Suppressor macrophage (primary cell): ENCODE measurements at regions not wholly inside any gene's neighbourhood (a gene's known extent, or its start where the extent isn't known, plus 50 kb on each side); places are given as distances from the start of the nearest gene placed in this dataset.

Experiments
- DNase-seq, 4 experiments: peaks; one replicate each; pipeline ENCODE4 v3.0.0-alpha.2; 2020 to 2022

DNA sequence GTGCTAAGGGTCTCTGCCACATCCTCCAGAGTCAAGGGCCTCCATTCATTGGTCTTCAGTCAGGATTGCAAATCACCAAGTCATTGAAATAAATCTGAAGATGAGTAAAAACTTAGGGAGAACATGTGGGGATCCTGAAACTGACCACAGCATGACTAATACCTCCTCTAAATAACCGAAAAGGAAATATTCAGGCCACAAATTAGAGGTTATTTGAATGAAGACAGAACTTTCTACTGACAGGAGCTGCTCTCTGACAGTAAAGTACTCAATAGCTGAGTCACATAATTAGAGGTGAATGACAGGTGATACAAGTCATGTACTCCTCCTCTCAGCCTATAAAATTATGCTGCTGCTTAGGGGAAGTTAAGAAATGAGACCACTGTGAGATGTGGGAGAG, 240.2 kb upstream of the F9 start:
- DNase-seq = peak in 2 of 4 experiments; percentile 6 to 11

DNA sequence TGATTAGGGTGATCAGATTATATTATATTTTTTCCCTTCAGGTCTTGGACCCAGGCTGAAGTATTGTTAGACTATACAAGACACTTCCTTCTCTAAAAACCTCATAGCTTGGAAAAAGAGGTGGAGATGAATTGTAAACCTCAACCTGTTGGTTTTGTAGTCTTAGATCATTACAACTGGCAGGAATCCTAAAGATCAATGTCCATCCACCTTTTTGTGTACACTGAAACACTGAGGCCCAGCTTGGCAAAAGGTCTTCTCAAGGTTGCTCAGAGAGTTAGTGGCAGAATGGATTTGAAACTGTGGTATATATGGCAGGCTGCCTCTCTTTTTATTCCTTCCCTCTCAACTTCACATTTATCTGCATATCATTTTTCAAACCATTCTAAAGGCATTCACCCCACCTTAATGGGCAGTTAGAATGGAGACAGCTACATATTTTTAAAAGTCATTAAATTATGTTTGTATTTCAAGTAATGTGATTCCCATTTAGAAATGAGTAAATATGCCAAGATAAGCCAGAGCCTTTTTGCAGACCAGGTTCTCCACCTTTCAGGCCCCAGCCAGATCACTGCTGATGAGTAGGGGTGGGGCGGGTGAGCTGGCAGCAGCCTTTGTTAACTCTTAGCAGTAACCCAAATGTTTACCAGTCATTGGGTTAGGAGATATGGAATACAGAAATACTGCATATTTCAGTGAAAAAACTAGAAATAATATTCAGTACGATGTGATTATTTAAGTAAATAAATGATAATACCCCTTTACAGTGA, 243.2 kb upstream of the F9 start:
- no peak for DNase-seq

DNA sequence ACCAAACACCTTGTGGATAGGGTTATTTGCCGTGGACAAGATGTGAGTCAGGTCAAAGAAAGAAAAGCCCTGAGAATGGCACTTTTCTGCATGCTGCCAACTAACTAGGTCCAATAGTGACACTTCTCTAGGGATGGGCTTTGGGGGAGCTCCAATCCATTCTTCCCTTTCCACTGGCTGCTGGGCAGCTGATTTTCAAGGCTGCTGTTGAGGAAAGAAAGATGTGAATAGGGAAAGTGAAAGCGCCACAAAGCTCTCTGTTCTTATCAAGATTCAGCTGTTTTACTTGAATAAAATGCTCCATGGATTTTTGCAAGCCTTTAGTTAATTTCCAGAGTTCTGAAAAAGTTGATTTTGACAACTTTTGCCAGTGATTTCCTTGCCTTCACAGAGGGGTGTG, 244.2 kb upstream of the F9 start:
- DNase-seq = no peak

DNA sequence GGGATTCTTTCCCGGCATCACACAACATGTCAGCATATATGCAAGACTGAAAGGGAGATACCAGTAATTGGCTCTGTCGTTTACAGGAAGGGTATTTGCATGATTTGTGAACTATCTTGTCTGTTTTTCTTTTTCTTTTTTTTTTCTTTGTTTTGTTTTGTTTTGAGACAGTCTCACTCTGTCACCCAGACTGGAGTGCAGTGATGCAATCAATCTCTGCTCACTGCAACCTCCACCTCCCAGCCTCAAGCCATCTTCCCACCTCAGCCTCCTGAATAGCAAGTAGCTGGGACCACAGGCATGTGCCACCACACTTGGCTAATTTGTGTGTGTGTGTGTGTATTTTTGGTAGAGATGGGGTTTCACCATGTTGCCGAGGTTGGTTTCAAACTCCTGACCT, 262.7 kb upstream of the F9 start:
- DNase-seq = no peak

DNA sequence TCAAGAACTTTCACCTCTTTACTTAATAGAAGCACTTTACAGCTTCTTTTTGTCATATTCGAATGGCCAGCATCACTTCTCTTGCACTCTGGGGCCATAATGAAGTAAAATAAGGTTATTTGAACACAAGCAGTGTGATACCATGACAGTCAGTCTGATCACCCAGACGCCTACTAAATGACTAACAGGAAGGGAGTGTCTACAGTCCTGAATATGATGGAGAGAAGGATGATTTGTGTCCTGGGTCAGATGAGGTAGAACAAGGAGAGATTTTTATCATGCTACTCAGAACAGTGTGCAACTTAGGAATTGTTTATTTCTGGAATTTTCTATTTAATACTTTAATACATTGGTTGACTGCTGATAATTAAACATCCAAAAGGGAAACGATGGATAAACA, 284.2 kb upstream of the F9 start:
- DNase-seq = no peak

DNA sequence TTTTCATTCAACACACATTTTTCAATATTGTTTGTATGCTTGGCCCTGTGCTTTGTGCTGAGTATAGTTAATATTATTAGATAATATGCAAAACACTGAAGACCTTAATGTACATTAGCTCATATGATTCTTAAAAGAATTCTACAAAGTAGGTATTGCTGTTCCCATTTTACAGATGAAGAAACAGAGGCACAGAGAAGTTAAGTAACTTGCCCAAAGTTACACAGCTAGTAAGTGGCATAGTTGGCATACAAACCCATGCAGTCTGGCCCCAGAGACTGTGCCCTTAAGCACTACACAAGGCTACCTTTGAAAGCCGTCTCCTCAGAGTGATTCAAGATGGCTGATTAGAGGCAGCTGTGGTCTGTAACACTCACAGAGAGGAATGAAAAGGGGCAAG, 293.4 kb upstream of the F9 start:
- no peak for DNase-seq

DNA sequence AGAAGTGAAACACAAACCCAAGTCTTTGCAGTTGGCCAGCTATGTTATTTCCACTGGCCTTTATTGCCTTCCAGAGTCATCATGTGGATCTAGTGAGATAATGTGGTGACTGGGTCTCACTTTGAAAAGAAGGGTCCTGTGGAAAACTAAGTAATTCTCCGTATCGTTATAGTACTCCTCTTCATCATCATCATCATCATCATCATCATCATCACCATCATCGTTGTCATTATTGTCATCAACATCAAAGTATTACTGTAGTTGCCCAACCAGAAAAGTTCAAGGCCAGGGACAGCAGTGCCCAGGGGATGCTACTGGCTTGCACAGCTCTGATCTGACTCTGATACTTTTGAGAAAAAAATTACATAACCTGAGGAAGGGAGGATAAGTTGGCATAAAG, 295.6 kb upstream of the F9 start:
- no peak for DNase-seq

DNA sequence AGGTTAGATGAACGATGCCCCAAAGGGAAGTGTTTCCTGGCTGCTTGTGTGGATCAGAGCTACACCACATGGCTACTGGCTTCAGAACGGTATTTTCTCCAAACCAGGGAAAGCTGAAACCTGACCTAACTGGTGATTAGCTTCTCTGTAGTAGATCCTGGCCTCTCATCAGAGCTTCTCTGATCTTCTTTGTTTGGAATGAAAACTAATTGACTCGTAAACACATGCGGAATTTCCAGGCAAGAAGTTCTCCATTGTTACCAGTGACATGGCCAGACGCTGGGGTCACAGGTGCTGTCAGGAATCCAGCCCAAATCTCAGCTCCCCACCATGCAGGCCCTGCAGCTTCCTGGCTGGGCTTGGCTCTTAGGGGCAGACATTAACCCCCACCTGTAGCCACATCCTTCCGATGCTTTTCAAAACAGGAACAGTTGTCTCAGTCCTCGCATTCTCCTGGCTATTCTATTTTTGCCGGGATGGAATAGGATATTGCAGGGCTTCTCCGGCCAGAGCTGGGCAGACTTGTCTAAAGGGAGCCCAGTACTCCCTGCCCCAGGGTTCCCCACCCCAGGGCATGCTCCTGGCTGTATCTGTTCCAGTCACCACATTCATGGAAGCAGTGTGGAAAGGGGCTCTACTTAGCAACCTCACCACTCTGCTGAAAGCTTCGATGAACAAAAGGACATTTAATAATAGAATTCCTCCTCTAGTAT, 305.4 kb upstream of the F9 start:
- DNase-seq = no peak

DNA sequence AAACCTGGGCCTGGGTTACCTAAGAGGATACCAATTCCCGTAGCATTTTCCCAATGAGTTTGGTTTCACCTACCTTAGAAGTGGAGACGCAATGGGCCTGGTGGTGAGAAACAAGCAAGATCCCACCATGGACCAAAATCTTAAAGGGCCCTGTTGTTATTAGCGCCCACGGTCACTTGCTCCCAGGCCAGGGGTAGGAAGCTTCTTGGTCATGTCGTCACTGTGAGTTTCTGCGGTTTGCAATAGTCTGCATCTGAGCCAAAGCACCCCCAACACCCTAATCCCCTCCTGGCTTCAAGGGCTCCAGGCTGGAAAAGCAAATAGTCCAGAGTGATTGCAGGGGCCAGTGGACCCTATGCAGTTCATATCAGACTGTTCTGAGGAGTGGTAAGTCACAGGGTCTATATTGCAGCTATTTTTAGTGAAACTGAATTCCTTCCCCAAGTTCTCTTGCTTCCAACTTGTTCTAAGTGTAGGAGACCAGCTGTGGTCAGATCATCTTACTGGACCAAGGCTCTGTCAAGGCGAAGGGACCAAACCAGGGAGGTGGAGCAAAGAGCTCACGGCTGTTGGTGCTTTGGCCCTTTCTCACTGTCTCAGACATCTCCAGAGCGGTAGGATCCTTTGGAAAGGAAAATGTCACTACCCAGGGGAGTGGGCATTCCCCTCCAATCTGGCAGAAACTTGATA, 307.9 kb upstream of the F9 start:
- no peak for DNase-seq

DNA sequence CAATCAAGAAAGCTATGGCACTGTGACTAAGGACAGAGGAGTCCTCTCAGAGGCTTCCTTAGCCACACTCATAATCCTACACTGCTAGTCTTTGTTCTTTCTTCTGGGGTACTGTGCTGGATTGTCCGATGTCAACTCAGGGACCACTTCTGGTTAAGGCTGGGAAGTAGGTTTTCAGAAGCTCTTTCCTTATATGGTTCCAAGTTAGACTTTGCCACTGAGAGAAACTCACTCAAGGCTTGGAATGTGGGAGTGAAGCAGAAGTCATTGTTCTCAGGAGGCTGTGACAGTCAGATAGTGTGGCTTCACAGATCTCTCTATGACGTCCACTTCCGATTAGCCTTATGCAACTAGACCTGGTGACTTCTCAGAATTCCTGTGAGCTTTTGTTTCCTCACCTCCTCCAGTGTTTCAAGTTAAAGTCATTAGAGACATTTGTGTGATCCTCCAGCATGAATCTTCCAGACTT, 317.3 kb upstream of the F9 start:
- peak in 1 of 4 experiments; percentile 31 for DNase-seq

DNA sequence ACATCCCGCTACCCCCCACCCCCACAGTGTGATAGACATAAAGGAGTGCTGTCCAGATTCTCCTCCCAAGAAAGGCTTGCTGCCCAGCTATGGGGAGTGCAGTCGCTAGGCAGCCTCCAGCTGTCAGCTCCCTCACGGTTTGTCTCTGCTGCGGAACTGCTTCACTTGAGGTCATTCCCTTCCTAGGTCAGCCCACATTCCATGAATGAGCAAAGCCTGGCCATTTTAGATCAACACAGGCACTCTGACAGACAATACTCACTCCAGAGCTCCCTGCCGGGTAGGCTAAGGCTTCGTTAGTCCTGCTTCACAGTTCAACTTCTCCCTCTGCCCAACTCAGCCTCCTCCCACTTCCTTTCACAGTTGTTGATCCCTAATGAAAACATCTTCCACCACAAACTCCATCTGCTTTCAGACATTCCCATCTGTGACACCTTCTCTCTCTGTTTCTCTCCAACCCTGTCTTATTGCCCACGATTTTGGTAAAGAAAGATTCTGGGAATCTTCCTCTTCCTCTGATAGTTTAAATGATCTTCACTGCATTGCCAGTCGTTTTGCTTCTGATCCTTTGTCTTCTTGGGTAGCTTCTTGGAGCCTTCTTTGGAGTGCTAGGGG, 318.9 kb upstream of the F9 start:
- no peak for DNase-seq

DNA sequence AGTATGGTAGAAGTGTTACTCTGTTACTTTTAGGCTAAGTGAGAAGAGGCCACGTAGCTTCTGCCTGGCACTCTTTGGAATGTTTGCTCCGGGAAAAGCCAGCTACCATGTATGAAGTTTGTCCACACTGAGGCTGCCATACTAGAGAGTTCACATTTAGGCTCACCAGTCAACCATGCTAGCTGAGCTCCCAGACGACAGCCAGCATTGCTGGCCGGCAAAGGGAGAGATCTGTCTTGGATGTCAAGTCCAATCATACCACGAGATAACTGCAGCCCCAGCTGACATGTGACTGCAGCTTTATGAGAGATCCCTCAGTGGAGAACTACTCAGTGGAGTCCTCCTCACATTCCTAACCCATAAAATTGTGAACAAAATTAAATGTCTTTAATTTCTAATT, 321.2 kb upstream of the F9 start:
- DNase-seq = no peak

DNA sequence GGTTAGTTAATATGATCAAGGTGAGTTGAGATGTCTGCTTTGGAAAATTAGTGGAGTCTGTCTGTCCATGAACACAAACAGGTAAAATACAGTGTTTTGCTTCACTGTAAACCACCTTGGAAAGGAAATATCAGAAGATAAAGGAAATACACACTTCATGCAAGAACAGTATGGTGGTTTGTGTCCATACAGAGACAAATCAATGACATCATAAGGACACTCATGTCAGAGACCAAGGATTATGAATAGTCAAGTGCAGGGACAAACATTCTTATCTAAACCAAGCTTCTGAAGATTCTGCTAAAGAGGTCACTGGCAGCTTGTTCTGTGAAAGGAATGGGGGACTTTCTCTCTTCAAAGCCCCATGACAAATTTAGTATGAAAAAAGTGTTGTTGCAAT, 322.9 kb upstream of the F9 start:
- no peak for DNase-seq

DNA sequence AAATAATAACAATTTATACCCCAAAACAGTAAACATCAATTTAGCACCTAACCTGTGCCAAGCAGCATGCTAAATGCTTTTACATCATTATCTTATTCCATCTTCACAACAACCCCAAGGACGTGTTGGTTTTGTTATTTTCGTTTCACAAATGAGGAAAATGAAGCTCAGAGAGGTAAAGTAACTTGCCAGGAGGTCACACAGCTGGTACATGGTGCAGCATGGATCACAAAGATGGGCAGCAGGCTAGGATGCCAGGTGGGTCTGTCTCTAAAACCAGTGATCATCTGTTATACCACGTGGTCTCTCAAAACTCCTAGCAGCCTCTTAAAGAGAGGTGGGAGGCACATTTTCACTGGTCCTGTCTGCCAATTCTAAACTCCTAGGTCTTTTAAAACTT, 323.6 kb upstream of the F9 start:
- DNase-seq = no peak

DNA sequence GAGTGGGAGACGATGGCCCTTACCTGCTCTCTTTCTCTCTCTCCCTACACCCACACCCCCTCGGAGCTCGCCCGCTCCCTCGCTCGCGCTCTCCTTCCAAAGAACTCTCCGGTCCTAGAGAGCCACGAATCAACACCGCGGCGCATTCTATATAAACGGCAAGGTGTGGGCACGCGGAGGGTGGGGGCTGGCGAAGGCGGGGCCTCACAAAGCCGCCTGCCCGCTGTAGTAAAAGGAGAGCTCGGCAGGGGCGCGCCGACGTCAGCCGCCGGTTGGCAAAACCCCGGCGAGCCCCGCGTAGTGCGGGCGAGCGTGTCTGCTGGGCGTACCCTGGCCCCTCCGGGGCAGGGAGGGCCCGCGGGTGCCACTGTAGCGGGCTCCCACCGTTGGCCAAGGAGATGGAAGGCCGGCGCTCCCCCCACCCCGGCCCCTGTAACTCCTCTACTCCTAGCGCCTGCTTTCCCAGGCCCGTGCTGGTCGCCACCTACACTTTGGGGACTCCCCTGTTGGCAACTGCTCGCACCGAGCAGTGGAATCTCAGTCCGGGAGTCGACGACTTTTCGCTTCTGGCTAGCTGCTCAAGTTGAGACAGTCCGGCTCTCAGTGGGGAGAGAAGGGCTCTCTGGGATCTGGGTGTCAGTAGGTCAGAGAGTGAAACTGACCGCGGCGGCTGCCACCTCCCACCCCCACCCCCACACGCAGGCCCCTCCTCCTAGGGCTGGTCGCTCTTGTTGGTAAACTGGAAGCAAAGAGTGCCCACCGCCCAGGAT, 325.5 kb upstream of the F9 start:
- DNase-seq = peak in 3 of 4 experiments; percentile 19 to 36 (median 29)

DNA sequence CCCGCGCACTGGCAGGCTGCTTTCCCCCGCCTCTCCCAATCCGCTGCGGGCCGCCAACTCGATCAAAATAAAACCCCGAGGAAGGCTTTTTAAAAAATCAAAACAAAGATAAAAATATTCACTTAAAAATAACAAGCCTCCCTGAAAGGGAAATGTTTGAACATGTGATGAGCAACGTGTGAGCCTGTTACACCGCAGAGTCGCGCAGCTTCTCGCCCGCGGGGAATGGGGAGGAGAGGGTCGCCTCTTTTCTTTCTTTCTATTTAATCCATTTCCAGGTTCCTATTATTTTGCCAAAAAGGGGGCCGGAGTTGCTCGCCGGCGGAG, 326.0 kb upstream of the F9 start:
- DNase-seq = no peak

DNA sequence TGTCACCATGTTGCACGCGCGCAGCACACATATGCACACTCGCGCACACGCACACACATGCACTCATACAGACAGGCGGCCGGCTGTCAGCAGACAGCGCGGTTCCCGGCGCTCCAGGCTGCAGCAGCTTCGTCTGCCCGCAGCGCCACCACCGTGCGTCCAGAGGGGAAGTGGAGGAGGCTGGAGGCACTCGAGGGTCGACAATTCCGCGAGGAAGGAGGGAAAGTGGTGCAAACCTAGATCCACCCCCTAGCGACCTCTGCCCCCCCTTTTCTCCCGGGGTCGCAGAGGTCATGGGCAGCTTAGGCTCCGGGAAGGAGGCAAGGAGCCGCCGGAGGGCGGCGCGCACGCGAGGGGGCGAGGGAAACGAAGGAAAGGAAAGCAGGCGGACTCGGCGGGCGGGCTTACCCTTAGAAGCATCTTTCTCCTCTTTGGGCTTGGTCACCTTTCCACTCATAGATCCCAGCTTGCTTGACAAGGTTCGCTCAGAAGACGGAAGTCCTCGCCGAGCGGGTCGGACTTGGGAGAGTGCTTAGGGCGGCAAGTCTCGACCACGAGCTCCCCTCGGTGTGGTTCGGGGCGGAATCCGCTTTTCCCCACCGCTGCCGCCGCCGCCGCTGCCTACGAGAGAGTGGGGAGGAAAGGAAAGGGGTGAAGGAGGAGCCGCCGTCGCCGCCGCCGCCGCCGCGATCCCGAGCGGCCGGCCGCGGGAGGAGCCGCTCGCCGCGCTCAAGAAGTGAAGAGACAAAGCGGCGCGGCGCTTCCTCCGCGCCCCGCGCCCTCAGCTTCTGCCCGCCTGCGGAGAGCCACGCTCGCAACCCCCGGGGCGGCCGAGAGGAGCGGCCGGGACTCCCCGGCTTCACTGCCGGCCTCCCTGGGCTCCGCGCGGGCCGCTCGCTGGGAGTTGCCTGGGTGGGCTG, 326.6 kb upstream of the F9 start:
- peak; percentile 9 to 55 (median 37) for DNase-seq

DNA sequence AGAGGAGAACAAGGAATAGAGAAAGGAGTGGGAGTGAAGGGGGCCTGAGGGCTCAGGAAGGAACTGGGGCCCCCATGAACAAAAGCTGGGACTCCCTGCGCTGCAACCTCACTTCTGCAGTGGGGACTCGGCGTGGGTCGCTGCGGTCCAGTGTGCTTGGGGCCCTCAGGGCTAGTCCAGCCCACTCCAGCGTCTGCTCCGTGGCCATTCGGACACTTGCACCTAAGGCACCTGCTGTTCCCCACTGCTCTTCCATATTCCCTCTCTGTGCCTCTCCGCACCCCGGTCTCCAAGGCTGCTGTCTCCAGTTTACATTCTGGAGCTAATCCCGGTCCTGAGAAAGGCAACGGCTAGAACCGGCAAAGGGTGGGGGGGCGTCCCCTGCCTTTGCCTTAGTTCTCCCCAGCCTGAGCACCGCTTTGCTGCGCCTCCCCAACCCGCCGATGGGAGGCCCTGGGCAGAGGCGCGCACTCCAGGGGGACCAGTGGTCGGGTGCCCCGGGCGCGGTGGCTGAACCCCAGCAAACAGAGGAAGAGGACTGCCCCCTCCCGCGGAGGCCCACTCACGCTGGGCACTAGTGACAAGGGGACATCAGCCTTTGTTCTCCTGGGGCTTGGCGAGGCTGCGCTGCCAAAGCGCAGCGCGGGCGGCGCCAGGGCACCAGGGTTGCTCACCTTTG, 327.7 kb upstream of the F9 start:
- DNase-seq = no peak

DNA sequence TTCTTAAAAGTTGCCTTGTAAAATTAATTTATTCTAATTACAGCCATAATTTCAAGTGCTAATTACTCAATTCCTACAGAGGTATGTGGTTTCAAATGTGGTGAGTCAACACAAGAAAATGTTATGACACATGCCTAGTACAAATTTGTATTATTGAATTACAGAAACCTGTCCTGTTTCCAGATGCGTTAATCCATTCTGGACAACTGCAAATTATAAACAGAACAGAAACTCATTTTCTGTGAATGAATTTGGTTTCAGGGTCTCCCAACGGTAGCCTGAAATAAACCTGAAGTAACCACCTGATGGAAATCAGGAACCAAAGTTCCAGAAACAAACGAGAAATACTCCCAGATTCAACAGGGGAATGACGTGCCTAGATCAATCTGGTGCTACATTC, 328.6 kb upstream of the F9 start:
- DNase-seq = no peak

DNA sequence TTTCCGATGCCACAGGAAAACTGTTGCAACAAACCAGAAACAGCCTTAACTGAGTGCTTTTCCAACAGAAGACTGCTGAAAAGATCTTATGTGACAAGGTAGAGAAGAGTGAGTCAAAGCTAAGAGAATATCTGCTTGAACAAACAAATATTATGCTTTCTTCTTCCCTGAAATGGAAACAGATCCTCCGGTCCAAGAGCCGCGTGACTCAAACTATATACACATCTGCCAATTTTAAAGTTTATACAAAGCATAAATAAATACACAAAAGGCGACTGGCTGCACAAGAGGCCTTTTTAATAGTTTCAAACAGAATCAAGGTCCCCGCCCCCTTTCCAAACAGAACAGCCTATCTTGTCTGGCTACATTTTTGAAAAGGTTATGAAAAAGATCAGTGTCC, 329.7 kb upstream of the F9 start:
- no peak for DNase-seq

DNA sequence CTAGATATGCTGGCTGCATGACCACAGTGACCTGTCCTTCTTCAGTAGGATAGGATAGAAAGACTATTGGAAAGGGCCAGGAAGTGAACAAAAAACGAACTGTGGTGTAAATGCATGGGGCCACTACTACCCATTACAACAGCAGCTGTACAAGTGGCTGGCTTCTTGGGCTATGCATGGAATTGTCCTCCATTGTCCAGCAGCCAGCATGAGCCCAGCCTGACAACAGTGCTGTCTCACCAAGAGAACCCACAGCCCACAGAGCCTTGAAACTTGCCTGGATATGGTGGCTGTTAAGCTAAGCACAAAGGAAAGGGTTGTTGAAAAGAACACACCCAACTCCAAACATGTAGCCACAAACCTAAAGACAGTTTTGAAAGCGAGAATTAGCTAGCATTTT, 330.2 kb upstream of the F9 start:
- DNase-seq = no peak
